A673 (cell line): ENCODE measurements at regions not wholly inside any gene's neighbourhood (a gene's known extent, or its start where the extent isn't known, plus 50 kb on each side); places are given as distances from the start of the nearest gene placed in this dataset.

Experiments used
- EZH2 ChIP-seq: fragments of 200-600 bp; sonication (generic); IDR thresholded peaks from 2 replicates; pipeline ENCODE4 v1.6.1; 2017; ENCODE audit warnings: borderline replicate concordance, low read depth, mild to moderate bottlenecking, mixed read lengths, antibody characterized with exemption, low read length; ENCODE audit not compliant: poor library complexity, severe bottlenecking
- TF ChIP-seq, protein P1 (sequence below): fragments of 300-800, 200-600 bp; sonication (generic); conservative IDR thresholded peaks from 2 replicates; pipeline ENCODE4 v1.5.1; 2017; ENCODE audit warnings: low read depth, mild to moderate bottlenecking, antibody characterized with exemption, low read length, moderate library complexity, mixed read lengths

DNA sequence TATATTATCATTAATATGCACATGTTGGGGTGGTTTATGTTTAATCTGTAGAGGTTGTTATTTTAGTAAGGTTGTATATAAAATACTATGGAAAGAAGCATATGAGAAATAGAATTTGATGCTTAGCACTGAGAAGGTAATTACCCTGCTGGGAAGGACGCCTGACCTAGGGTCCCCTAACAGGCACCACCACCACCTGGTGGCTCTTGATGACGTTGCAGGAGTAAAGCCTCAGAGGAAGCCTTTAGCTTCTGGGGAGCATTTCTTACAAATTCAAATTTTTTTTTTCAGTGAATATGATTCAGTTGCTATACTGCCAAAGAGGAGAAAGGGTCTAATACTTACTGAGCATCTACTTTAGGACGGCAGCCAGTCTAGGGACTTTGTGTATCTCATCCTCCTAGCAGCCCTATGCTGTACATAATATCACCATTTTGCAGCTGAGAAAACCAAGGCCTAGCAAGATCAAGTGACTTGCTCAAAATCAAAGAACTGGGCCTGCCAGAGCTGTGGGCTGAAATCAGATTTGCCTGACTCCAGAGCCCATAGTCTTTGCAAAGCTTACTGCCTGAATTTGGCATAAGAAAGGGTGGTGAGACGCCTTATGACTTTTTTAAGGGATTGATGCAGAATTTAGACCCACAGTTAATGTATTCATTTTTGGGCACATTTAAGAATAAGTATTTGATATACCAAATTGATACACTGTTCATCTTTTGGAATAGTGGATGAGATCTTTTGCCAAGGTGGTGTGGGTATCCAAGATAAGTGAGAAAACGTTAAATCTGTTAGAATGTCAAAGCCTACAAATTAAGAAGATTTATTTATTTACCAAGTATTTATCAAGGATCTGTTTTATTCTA, 78.8 kb upstream of the GAREM1 start:
- TF ChIP-seq, protein P1, sequence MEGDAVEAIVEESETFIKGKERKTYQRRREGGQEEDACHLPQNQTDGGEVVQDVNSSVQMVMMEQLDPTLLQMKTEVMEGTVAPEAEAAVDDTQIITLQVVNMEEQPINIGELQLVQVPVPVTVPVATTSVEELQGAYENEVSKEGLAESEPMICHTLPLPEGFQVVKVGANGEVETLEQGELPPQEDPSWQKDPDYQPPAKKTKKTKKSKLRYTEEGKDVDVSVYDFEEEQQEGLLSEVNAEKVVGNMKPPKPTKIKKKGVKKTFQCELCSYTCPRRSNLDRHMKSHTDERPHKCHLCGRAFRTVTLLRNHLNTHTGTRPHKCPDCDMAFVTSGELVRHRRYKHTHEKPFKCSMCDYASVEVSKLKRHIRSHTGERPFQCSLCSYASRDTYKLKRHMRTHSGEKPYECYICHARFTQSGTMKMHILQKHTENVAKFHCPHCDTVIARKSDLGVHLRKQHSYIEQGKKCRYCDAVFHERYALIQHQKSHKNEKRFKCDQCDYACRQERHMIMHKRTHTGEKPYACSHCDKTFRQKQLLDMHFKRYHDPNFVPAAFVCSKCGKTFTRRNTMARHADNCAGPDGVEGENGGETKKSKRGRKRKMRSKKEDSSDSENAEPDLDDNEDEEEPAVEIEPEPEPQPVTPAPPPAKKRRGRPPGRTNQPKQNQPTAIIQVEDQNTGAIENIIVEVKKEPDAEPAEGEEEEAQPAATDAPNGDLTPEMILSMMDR: peak; percentile 70
- no peak for TF ChIP-seq EZH2
